ENCODE measurements at regions not wholly inside any gene's neighbourhood (a gene's known extent, or its start where the extent isn't known, plus 50 kb on each side); places are given as distances from the start of the nearest gene placed in this dataset.

DNA sequence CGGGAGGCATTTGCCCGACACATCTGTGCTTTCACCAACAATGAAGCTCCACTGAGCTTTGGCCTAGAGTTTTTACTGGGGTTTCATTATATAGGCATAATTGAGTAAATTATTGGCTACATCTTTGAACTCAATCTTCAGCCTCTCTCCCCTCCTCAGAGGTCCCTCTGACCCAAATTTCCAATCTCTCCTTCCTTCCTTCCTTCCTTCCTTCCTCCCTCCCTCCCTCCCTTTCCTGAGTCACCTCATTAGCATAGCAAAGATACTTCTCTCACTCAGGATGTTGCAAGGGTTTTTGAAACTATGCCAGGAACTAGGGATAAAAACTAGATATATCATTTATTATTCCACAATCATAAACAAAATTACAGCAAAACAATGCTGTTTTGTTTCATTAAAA is 202.8 kb upstream of the PRNP start:
- TF ChIP-seq, protein P1, sequence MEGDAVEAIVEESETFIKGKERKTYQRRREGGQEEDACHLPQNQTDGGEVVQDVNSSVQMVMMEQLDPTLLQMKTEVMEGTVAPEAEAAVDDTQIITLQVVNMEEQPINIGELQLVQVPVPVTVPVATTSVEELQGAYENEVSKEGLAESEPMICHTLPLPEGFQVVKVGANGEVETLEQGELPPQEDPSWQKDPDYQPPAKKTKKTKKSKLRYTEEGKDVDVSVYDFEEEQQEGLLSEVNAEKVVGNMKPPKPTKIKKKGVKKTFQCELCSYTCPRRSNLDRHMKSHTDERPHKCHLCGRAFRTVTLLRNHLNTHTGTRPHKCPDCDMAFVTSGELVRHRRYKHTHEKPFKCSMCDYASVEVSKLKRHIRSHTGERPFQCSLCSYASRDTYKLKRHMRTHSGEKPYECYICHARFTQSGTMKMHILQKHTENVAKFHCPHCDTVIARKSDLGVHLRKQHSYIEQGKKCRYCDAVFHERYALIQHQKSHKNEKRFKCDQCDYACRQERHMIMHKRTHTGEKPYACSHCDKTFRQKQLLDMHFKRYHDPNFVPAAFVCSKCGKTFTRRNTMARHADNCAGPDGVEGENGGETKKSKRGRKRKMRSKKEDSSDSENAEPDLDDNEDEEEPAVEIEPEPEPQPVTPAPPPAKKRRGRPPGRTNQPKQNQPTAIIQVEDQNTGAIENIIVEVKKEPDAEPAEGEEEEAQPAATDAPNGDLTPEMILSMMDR (IDR thresholded peaks at IDR 0.05 in 8 of 11, conservative IDR thresholded peaks at IDR 0.05 in 3 of 11), result no peak
- TF ChIP-seq POLR2A (IDR thresholded peaks at IDR 0.05) (no peak), POLR2AphosphoS5 (IDR thresholded peaks at IDR 0.05) (no peak)
- Histone ChIP-seq H3K9me3 (no peaks in the 10 kb centered on the region), H3K27ac (no peak overlapping the region), H3K4me3 (no peak overlapping the region), H3K27me3 (replicated peaks in 1 of 7) (peaks cover 0 to 16% (median 0%) of the 10 kb centered on the region in 7 donors), H3K4me1 (peaks cover 0 to 3% (median 0%) of the 10 kb centered on the region in 6 donors), H3K36me3 (no peaks in the 10 kb centered on the region)
- intact Hi-C loops (cut with DNase I; ENCODE audit: low total_unique reads), result no loop called here
- DNase-seq, result no peak
- WGBS, 5 donors, result 84 to 89% (median 86%) methylated on average over 2 of the region's 2 CpGs

GRCh38 chr20:4480104-4480503 is 206.2 kb upstream of the PRNP start:
- no peaks in the 10 kb centered on the region for H3K9me3 ChIP-seq
- no peak overlapping the region for H3K27ac ChIP-seq
- peaks cover 0 to 3% (median 0%) of the 10 kb centered on the region in 6 donors for H3K4me1 ChIP-seq
- H3K36me3 ChIP-seq, result no peaks in the 10 kb centered on the region
- TF ChIP-seq POLR2AphosphoS5 (IDR thresholded peaks at IDR 0.05) (no peak), POLR2A (IDR thresholded peaks at IDR 0.05) (no peak)
- TF ChIP-seq, protein P1 (IDR thresholded peaks at IDR 0.05 in 8 of 11, conservative IDR thresholded peaks at IDR 0.05 in 3 of 11), result no peak
- intact Hi-C loops (cut with DNase I; ENCODE audit: low total_unique reads), result no loop called here
- DNase-seq, result no peak
- H3K4me3 ChIP-seq, result no peak overlapping the region
- 77 to 91% (median 82%) methylated on average over 3 of the region's 3 CpGs for WGBS, 5 donors
- H3K27me3 ChIP-seq (replicated peaks in 1 of 7), result peaks cover 0 to 6% (median 0%) of the 10 kb centered on the region in 7 donors

DNA sequence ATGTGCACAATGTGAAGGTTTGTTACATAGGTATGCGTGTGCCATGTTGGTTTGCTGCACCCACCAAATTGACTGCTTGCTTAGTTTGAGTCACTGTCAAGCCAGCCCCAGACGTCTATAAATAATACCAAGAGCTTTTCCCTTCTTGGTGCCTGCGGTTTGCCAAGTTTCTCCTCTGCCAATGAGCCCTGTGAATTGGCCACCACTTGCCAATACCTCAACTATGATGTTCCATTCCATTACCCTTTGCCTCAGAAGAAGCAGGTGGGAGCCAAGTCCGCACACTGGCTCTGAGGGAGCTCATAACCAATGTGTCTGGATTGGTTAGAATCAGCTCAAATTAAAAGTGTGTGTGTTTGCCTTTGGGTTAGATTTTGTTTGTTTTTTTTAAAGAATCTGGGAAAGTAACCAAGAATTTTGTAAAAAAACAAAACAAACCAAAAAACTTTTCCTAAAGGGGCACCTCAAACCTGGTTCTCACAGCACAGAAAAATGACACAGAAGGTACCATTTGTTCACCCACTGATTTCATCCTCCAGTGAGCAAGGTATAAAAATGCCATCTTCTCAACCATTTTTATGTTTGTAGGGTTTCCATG is 209.3 kb upstream of the PRNP start:
- Histone ChIP-seq H3K27ac (no peak overlapping the region), H3K4me3 (no peak overlapping the region), H3K36me3 (no peaks in the 10 kb centered on the region), H3K9me3 (no peaks in the 10 kb centered on the region), H3K4me1 (no peaks in the 10 kb centered on the region), H3K27me3 (replicated peaks in 1 of 7) (peaks cover 0 to 9% (median 0%) of the 10 kb centered on the region in 7 donors)
- WGBS, 5 donors, result 72 to 87% (median 82%) methylated on average over 4 of the region's 4 CpGs
- TF ChIP-seq POLR2A (IDR thresholded peaks at IDR 0.05) (no peak), POLR2AphosphoS5 (IDR thresholded peaks at IDR 0.05) (no peak)
- TF ChIP-seq, protein P1 (IDR thresholded peaks at IDR 0.05 in 8 of 11, conservative IDR thresholded peaks at IDR 0.05 in 3 of 11), result no peak
- DNase-seq, result no peak
- intact Hi-C loops (cut with DNase I; ENCODE audit: low total_unique reads), result no loop called here

GRCh38 chr20:4472906-4473305 is 213.3 kb upstream of the PRNP start:
- no peaks in the 10 kb centered on the region for H3K4me1 ChIP-seq
- H3K4me3 ChIP-seq, result no peak overlapping the region
- intact Hi-C loops (cut with DNase I; ENCODE audit: low total_unique reads), result no loop called here
- H3K27ac ChIP-seq, result no peak overlapping the region
- peaks cover 0 to 15% (median 0%) of the 10 kb centered on the region in 7 donors for H3K27me3 ChIP-seq (replicated peaks in 1 of 7)
- no peak for DNase-seq
- WGBS, 5 donors, result 79 to 92% (median 87%) methylated on average over 2 of the region's 2 CpGs
- no peak for TF ChIP-seq POLR2AphosphoS5 (IDR thresholded peaks at IDR 0.05)
- TF ChIP-seq POLR2A (IDR thresholded peaks at IDR 0.05), result no peak
- TF ChIP-seq, protein P1 (IDR thresholded peaks at IDR 0.05 in 8 of 11, conservative IDR thresholded peaks at IDR 0.05 in 3 of 11), result no peak
- H3K36me3 ChIP-seq, result no peaks in the 10 kb centered on the region
- no peaks in the 10 kb centered on the region for H3K9me3 ChIP-seq
